WI38 (cell line): ENCODE measurements at regions not wholly inside any gene's neighbourhood (a gene's known extent, or its start where the extent isn't known, plus 50 kb on each side); places are given as distances from the start of the nearest gene placed in this dataset.

ENCODE experiments used
- H3K4me3 ChIP-seq: 2 replicates; pipeline ENCODE4 v1.5.1; 2011; ENCODE audit warnings: low read depth, mild to moderate bottlenecking, control low read depth, low read length
- TF ChIP-seq, protein P1 (sequence below): IDR thresholded peaks from 2 replicates; pipeline ENCODE4 v1.5.1; 2012; ENCODE audit warnings: low read depth, mild to moderate bottlenecking, control low read depth, low read length

DNA sequence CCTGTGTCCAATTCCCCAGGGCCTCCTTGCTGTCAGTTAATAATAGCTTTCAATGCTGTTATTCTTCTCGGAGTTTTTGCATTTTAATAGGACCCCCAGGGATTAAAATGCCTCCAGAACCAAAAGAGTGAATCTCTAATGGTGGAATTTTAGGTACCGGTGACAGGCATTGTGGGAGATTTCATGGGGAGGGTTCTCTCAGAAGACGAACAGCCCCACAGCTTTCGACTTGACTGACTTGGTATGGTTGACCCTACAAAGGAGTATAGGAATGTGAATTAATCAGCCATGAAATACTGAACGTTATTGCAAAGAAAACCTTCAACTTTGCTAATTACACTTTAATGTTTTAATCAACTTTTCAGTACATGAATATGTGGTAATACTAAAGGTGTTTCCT is 206.3 kb upstream of the FZD8 start:
- no peak overlapping the region for H3K4me3 ChIP-seq
- TF ChIP-seq, protein P1, sequence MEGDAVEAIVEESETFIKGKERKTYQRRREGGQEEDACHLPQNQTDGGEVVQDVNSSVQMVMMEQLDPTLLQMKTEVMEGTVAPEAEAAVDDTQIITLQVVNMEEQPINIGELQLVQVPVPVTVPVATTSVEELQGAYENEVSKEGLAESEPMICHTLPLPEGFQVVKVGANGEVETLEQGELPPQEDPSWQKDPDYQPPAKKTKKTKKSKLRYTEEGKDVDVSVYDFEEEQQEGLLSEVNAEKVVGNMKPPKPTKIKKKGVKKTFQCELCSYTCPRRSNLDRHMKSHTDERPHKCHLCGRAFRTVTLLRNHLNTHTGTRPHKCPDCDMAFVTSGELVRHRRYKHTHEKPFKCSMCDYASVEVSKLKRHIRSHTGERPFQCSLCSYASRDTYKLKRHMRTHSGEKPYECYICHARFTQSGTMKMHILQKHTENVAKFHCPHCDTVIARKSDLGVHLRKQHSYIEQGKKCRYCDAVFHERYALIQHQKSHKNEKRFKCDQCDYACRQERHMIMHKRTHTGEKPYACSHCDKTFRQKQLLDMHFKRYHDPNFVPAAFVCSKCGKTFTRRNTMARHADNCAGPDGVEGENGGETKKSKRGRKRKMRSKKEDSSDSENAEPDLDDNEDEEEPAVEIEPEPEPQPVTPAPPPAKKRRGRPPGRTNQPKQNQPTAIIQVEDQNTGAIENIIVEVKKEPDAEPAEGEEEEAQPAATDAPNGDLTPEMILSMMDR: no peak

DNA sequence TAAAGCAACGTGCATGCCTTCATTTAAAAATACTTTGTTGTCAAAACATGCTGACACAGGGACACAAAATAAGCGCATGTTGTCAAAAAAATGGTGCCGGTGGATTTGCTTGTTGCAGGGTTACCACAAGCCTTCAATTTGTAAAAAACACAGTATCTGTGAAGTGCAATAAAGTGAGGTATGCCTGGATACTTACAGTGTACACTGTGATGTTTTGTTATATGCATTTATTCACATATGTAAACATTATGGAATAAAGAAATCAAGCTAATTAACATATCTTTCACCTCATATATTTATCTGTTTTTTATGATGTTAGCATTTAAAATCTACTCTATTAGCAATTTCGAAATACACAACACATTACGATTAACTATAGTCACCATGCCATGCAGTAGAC is 202.6 kb upstream of the FZD8 start:
- no peak overlapping the region for H3K4me3 ChIP-seq
- TF ChIP-seq, protein P1: no peak

DNA sequence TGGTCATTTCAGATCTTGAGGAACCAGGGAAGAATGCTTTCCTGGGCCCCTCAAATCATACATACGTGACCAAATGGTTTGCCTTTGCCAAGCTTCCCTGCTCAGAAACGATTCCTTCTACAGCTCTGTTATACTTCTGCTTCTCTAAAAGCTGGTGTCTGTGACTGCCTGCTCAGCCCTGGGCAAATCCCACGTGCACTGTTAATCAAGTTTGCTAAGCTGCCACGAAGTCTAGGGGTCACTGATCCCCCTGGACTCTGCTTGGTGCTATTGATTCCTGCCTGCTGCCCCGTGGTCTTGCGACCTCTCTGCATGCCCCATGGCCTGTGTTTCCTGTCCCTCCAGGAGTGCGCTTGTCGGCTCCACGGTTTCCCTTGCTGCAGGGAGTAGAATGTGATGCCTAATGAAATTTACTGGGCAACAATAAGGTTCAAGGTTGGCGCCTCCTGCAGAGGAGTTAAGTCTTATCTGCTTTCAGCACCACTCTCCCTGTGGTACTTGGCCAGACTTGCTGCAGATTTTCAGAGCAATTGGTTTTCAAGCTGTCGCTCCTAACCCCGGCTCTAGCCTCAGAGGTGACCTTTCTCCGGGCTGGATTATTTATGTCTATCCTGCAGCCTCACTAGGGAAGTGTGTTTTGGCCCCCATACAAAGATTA is 201.6 kb upstream of the FZD8 start:
- TF ChIP-seq, protein P1: no peak
- no peak overlapping the region for H3K4me3 ChIP-seq

DNA sequence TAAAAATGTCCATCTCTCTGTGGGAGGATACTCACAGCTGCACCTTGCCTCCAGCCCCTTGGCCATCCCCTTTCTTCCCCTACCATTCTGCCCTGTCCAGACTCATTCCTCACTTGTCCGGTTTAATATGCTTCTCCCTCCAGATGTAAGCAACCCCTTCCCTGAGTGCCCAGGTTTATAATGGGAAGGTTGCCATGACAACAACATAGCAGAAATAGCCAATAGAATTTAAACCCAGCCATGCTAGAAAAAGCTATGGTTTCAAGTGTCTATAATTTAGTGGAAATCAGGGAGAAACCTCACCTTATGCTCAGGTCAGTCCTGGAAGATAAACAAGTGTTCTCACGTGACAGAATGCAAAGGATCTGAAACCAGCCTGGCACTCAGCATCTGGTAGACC is 196.0 kb upstream of the FZD8 start:
- H3K4me3 ChIP-seq: no peak overlapping the region

DNA sequence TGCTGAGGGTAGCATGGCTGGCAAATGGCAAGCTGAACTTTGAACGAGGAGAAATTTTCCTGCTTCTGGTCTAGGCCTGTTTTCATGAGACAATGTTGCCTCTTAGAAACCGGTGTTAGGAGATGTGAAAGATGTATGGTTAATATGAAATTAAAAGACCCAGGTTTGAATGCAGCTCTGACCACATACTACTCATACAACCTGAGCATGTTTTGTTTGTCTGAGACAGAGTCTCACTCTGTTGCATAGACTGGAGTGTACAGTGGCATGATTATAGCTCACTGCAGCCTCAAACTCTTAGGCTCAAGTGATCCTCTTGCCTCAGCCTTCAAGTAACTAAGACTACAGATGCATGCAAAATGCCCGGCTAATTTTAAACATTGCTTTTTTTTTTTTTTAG is 193.4 kb upstream of the FZD8 start:
- TF ChIP-seq, protein P1: no peak
- H3K4me3 ChIP-seq: no peak overlapping the region

More for the DNA sequence above, 196.0 kb upstream of the FZD8 start:
- TF ChIP-seq, protein P1: no peak

DNA sequence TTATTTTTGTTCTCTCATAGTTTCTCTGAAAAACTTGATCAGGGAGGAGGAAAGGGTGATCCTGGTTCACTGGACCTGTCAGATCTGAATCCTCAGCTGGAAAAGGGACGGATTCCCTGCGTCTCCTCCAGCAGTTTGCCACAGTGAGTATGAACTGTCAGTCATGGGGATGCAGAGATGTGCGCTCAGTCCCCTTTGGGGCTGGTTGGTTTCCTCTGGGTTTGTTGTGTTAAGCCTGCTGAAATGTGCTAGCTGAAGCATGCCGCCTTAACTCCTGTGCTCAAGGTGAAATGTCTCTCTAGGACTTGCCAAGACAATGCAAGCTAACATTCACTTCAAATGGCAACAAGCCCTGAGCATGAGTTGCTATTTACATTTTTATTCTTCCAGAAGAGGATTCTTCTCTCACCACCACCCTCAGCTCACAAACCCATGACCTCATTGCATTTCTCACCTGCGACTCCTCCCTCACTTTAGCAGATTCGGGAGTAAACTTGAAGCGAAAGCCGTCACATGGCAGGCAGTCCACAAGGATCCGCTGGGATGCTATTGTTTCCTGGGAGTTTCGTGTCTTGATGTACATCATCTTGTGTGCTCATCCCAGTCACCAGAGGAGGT is 192.9 kb upstream of the FZD8 start:
- no peak overlapping the region for H3K4me3 ChIP-seq
- TF ChIP-seq, protein P1: no peak

DNA sequence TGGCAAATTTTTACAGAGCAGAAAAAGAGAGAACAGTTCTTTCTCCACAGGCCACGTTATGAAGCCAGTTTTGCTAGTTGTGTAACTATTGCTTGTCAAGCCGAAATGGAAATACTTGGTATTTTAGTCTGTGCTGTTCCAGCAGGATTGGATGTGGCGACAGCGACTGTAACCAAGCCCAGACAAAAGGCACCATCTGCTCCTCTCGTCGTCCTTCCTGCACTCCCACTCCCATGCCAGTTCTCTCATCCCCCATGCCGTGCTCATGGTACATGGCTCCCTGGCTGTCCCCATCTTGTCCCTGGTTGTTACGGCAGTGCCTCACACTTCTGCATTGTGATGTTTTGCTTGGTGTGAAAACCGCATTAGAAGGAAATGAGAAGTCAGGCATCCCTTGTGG is 185.7 kb upstream of the FZD8 start:
- TF ChIP-seq, protein P1: no peak
- no peak overlapping the region for H3K4me3 ChIP-seq
